HG02852 (cell line): ENCODE measurements at regions not wholly inside any gene's neighbourhood (a gene's known extent, or its start where the extent isn't known, plus 50 kb on each side); places are given as distances from the start of the nearest gene placed in this dataset.
"Not testable (repeated sequence)": the region's sequence is repeated elsewhere in the genome, so short reads cannot be mapped to it uniquely, and the experiment has no call there.

Experiments used
- ATAC-seq: cut with Tn5 transposase; IDR thresholded peaks from one replicate; pipeline ENCODE4 v1.9.1; 2021; ENCODE audit warnings: mild to moderate bottlenecking, moderate library complexity; ENCODE audit not compliant: unreplicated experiment

- no peak for ATAC-seq
These were observed 987.9 kb downstream of the EPHA7 start for GRCh38 chr6:92431502-92431901.

GRCh38 chr6:92428448-92428847, 990.9 kb downstream of the EPHA7 start:
- no peak for ATAC-seq

- no peak for ATAC-seq
These were observed 991.9 kb downstream of the EPHA7 start for GRCh38 chr6:92427453-92427852.

GRCh38 chr6:92415656-92416055, 1003.7 kb downstream of the EPHA7 start:
- ATAC-seq: no peak

GRCh38 chr6:92408350-92408749, 1011.0 kb downstream of the EPHA7 start:
- ATAC-seq: no peak

GRCh38 chr6:92404281-92404680, 1015.1 kb downstream of the EPHA7 start:
- no peak for ATAC-seq

GRCh38 chr6:92399911-92400310, 1019.4 kb downstream of the EPHA7 start:
- ATAC-seq: no peak

- ATAC-seq: not testable (repeated sequence)
These were observed 1030.7 kb downstream of the EPHA7 start for GRCh38 chr6:92388706-92389105.

GRCh38 chr6:92380803-92381601, 1038.4 kb downstream of the EPHA7 start:
- ATAC-seq: no peak

GRCh38 chr6:92377137-92377536, 1042.2 kb downstream of the EPHA7 start:
- ATAC-seq: no peak

GRCh38 chr6:92376691-92377090, 1042.7 kb downstream of the EPHA7 start:
- ATAC-seq: no peak

- ATAC-seq: no peak
These were observed 1047.8 kb downstream of the EPHA7 start for GRCh38 chr6:92371211-92372208.

- no peak for ATAC-seq
These were observed 1050.0 kb downstream of the EPHA7 start for GRCh38 chr6:92369309-92369708.

GRCh38 chr6:92364948-92365541, 1054.3 kb downstream of the EPHA7 start:
- ATAC-seq: no peak

- no peak for ATAC-seq
These were observed 1056.2 kb downstream of the EPHA7 start for GRCh38 chr6:92363111-92363510.

- no peak for ATAC-seq
These were observed 1057.0 kb downstream of the EPHA7 start for GRCh38 chr6:92362404-92362803.

GRCh38 chr6:92361990-92362389, 1057.4 kb downstream of the EPHA7 start:
- ATAC-seq: no peak

- no peak for ATAC-seq
These were observed 1065.0 kb downstream of the EPHA7 start for GRCh38 chr6:92354270-92354829.

- ATAC-seq: no peak
These were observed 1067.2 kb downstream of the EPHA7 start for GRCh38 chr6:92352130-92352529.

GRCh38 chr6:92341201-92341600, 1078.2 kb downstream of the EPHA7 start:
- no peak for ATAC-seq
